ENCODE measurements at regions not wholly inside any gene's neighbourhood (a gene's known extent, or its start where the extent isn't known, plus 50 kb on each side); places are given as distances from the start of the nearest gene placed in this dataset.

GRCh38 chr5:106080535-106080934 is 1590.2 kb downstream of the EFNA5 start:
- no peak for TF ChIP-seq EZH2 (IDR thresholded peaks at IDR 0.05; ENCODE audit: borderline replicate concordance, low read length)
- TF ChIP-seq, protein P1, sequence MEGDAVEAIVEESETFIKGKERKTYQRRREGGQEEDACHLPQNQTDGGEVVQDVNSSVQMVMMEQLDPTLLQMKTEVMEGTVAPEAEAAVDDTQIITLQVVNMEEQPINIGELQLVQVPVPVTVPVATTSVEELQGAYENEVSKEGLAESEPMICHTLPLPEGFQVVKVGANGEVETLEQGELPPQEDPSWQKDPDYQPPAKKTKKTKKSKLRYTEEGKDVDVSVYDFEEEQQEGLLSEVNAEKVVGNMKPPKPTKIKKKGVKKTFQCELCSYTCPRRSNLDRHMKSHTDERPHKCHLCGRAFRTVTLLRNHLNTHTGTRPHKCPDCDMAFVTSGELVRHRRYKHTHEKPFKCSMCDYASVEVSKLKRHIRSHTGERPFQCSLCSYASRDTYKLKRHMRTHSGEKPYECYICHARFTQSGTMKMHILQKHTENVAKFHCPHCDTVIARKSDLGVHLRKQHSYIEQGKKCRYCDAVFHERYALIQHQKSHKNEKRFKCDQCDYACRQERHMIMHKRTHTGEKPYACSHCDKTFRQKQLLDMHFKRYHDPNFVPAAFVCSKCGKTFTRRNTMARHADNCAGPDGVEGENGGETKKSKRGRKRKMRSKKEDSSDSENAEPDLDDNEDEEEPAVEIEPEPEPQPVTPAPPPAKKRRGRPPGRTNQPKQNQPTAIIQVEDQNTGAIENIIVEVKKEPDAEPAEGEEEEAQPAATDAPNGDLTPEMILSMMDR (IDR thresholded peaks at IDR 0.05; ENCODE audit: low read length) = no peak
